GM12874 (cell line): ENCODE measurements at regions not wholly inside any gene's neighbourhood (a gene's known extent, or its start where the extent isn't known, plus 50 kb on each side); places are given as distances from the start of the nearest gene placed in this dataset.
A peak's percentile ranks its signal among the peaks of the same experiment; 100 is the strongest.

Experiments used
- TF ChIP-seq, protein P1 (sequence below): IDR thresholded peaks from 2 replicates; pipeline ENCODE4 v1.5.1; 2011; ENCODE audit warnings: low read depth, mild to moderate bottlenecking, control low read depth, low read length, moderate library complexity; ENCODE audit not compliant: insufficient read depth

DNA sequence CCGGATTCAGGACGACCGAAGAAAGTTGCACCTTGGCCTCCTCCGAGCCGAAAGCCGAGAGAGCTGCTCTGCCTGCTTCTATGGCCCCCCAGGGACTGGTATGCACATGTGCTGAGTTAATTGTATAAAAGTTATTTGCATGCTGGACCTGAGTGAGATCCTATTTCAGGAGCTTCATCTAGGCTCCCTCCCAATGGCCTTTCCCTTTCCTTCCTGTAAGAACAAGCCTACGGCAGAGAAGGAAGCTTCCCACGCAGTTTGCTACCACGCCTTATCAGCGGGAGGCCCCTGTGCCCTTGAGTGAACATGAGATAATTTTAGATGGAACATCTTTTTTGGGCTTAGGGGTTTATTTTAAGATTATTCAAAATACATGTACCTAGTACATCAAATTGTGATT, 65.9 kb downstream of the RIN2 start:
- TF ChIP-seq, protein P1, sequence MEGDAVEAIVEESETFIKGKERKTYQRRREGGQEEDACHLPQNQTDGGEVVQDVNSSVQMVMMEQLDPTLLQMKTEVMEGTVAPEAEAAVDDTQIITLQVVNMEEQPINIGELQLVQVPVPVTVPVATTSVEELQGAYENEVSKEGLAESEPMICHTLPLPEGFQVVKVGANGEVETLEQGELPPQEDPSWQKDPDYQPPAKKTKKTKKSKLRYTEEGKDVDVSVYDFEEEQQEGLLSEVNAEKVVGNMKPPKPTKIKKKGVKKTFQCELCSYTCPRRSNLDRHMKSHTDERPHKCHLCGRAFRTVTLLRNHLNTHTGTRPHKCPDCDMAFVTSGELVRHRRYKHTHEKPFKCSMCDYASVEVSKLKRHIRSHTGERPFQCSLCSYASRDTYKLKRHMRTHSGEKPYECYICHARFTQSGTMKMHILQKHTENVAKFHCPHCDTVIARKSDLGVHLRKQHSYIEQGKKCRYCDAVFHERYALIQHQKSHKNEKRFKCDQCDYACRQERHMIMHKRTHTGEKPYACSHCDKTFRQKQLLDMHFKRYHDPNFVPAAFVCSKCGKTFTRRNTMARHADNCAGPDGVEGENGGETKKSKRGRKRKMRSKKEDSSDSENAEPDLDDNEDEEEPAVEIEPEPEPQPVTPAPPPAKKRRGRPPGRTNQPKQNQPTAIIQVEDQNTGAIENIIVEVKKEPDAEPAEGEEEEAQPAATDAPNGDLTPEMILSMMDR, result no peak

DNA sequence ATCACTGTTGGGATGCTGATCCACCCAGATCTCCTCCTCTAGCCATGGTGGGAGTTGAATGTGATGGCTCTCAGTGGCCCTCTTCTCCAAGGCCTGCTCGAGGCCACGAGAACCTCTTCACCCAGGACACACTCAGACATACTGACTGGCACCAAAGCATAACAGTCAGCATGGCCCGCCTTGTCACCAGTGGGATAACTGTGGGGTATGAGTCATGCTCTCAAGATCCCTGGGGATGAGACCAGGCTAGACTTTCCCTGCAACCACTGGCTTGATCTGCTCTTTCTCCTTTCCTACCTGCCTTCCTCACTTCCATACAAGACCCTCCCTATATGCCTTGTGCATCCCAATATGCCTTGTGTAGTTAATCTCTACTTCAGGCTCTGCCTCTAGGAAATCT, 66.8 kb downstream of the RIN2 start:
- TF ChIP-seq, protein P1, result no peak

DNA sequence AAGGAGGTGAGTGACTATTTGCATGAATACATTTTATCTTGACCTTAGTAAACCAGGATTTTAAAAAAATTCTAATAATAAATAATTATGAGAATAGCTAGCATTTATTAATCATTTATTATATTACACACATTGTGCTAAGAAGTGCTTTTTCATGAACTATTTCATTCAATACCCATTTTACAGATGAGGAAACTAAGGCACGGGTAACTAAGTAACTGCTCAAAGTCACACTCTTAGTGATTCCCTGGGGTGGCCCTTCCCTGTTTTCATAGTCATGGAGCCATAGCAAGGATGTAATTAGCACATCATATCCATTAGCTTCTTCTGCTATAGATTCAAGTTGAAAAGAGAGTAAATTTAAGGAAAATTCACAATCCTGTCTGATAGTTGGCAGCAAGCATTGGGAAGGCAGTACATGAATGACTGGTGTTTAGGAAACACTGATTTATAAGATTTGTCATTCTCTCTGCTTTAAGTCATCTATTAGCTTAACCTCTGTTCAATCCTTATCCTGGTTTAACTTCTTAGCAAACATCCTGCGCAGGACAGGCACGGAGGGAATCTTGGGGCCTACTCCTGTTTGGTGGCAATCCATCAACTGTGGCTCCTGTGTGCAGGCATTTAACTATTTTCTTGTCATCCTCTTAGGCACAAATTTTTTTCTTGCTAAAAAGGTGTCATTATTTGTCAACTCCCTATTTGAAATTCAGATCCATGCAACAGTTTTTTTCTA, 68.3 kb downstream of the RIN2 start:
- TF ChIP-seq, protein P1, result no peak

DNA sequence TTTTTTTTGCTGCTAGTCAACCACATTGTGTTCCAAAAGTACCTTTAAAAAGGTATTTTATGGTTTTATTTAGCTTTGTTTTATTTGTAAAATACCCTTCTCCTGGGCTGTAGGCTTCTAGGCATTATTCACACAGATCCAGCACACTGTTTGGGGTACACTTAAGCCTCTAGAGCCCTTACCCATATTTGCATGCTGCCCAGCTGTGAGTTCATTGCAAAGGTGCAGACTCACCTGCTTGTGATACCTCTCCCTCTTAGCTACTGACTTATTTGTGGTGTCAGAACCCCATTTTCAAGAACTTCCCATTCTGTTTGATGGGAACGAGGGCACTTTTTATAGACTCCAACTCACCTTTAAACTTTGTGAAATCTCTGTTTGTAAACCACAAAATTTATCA, 69.8 kb downstream of the RIN2 start:
- TF ChIP-seq, protein P1, result no peak

DNA sequence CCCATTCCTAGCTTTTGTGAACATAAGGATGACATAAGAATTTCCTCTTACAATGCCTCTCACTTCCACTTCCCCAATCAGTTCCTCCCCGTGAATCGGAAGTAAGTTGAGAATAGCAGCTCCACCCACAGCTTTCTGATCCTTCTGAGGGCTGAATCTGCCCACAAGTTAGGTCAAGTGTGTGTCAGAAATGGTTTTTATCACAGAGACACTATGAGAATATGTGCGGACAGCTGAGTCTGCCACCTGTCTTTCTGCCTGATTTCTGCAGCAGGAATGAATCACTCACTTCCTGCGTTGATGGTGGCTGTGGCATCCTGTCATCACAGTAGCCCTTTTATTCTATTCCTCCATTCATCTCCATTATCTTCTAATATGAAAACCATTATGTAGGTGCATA, 70.2 kb downstream of the RIN2 start:
- TF ChIP-seq, protein P1, result peak; percentile 24; the same call in 1 of the 2 replicates

DNA sequence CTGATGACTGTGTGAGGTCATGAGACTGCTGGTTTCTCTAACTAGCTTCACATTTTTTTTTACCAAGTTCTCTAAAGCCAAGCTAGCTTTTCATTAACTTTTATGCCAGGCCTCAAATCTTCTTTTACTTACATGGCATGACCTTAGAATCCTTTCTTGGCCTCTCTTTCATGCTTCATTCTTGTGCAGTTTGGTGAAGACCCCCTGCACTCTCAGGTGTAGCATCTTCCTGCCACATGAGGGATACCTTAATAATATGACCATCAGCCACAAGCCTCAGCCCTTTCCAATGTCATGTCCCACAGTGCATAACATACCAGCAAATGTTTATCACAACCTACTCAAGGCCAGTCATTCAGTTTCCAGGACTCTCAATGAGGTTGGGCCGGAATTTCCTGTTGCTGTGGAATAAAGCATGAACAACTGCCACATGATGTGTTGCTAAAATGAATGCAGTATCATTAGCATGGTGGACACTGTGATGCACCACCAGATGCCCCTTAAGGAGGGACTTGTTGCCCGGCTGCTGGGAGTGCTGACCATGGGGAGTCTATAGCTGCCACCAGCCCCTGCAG, 72.2 kb downstream of the RIN2 start:
- TF ChIP-seq, protein P1, result no peak

DNA sequence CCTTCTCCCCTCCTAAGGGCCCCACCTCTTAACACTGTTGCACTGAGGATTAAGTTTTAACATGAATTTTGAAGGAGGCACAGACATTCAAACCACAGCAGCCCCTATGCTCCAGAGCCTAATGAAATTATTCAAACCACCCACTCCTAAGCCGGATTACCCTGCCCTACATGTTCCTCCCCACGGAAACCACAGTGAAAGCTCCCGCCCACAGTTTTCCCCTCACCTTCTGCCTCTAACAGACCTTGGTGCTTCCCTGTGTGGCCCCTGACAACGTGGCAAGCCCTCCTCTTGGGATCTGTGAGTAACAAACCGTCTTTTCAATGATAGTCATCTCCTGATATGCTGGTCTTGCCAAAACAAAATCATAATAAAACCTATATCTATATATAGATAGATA, 74.8 kb downstream of the RIN2 start:
- TF ChIP-seq, protein P1, result no peak
